Activated T-helper 2 cell treated with anti-CD3 and anti-CD28 coated beads, Interferon-gamma antibody, Interleukin-2, Interleukin-4, amounts not matched to agents 10 μg/mL and 5 μg/mL and 100 μg/mL, durations not matched to agents 14 hours and 24 hours and 36 hours (primary cell): ENCODE measurements at regions not wholly inside any gene's neighbourhood (a gene's known extent, or its start where the extent isn't known, plus 50 kb on each side); places are given as distances from the start of the nearest gene placed in this dataset.

ENCODE experiments used
- DNase-seq: peaks from one replicate; pipeline ENCODE4 v3.0.0; 2021; ENCODE audit warnings: low spot score
- H3K27ac Mint-ChIP-seq: one replicate; pipeline ENCODE4 v1.8.0; 2021; ENCODE audit warnings: mixed read lengths
- H3K27me3 Mint-ChIP-seq: one replicate; pipeline ENCODE4 v1.8.0; 2021; ENCODE audit warnings: low read depth, mixed read lengths
- H3K36me3 Mint-ChIP-seq: one replicate; pipeline ENCODE4 v1.8.0; 2021; ENCODE audit warnings: low read depth, mixed read lengths
- H3K4me1 Mint-ChIP-seq: one replicate; pipeline ENCODE4 v1.8.0; 2021; ENCODE audit warnings: low read depth, mixed read lengths
- H3K4me3 Mint-ChIP-seq: one replicate; pipeline ENCODE4 v1.8.0; 2021; ENCODE audit warnings: low read depth, mild to moderate bottlenecking, moderate library complexity, mixed read lengths
- H3K9me3 Mint-ChIP-seq: one replicate; pipeline ENCODE4 v1.8.0; 2021; ENCODE audit warnings: mixed read lengths
- intact Hi-C: fragments of 100-400 bp; cut with micrococcal nuclease; formaldehyde crosslinking; loops from one replicate; pipeline ENCODE4 v1.15.1; 2023

GRCh38 chr6:153729189-153729588, 309.9 kb upstream of the OPRM1 start:
- Mint-ChIP-seq H3K9me3 (no peaks in the 10 kb centered on the region), H3K27ac (no peak overlapping the region), H3K4me1 (no peaks in the 10 kb centered on the region), H3K27me3 (no peaks in the 10 kb centered on the region), H3K4me3 (no peak overlapping the region), H3K36me3 (no peaks in the 10 kb centered on the region)
- DNase-seq, result no peak
- intact Hi-C loops, result no loop called here

- no peak for DNase-seq
- Mint-ChIP-seq H3K4me3 (no peak overlapping the region), H3K36me3 (no peaks in the 10 kb centered on the region), H3K27ac (no peak overlapping the region), H3K9me3 (no peaks in the 10 kb centered on the region), H3K27me3 (no peaks in the 10 kb centered on the region), H3K4me1 (no peaks in the 10 kb centered on the region)
- intact Hi-C loops, result no loop called here
Measured at GRCh38 chr6:153727885-153728284, 311.2 kb upstream of the OPRM1 start.

GRCh38 chr6:153725456-153725855, 313.6 kb upstream of the OPRM1 start:
- H3K27me3 Mint-ChIP-seq, result no peaks in the 10 kb centered on the region
- no peak overlapping the region for H3K4me3 Mint-ChIP-seq
- no peak overlapping the region for H3K27ac Mint-ChIP-seq
- no peaks in the 10 kb centered on the region for H3K4me1 Mint-ChIP-seq
- no peaks in the 10 kb centered on the region for H3K36me3 Mint-ChIP-seq
- DNase-seq, result no peak
- H3K9me3 Mint-ChIP-seq, result peaks cover 3% of the 10 kb centered on the region
- intact Hi-C loops, result no loop called here

GRCh38 chr6:153720732-153721131, 318.3 kb upstream of the OPRM1 start:
- H3K36me3 Mint-ChIP-seq, result no peaks in the 10 kb centered on the region

GRCh38 chr6:153705429-153705828, 333.6 kb upstream of the OPRM1 start:
- Mint-ChIP-seq H3K36me3 (no peaks in the 10 kb centered on the region), H3K4me1 (no peaks in the 10 kb centered on the region), H3K27ac (no peak overlapping the region), H3K27me3 (no peaks in the 10 kb centered on the region), H3K4me3 (no peak overlapping the region), H3K9me3 (no peaks in the 10 kb centered on the region)
- no peak for DNase-seq
- intact Hi-C loops, result no loop called here

More at GRCh38 chr6:153720732-153721131, 318.3 kb upstream of the OPRM1 start:
- H3K4me1 Mint-ChIP-seq, result no peaks in the 10 kb centered on the region
- H3K4me3 Mint-ChIP-seq, result no peak overlapping the region
- intact Hi-C loops, result no loop called here
- peaks cover 3% of the 10 kb centered on the region for H3K9me3 Mint-ChIP-seq
- H3K27me3 Mint-ChIP-seq, result no peaks in the 10 kb centered on the region
- no peak overlapping the region for H3K27ac Mint-ChIP-seq
- no peak for DNase-seq

GRCh38 chr6:153702671-153703070, 336.4 kb upstream of the OPRM1 start:
- no peaks in the 10 kb centered on the region for H3K36me3 Mint-ChIP-seq
- DNase-seq, result no peak
- H3K4me1 Mint-ChIP-seq, result no peaks in the 10 kb centered on the region
- H3K27me3 Mint-ChIP-seq, result no peaks in the 10 kb centered on the region
- H3K4me3 Mint-ChIP-seq, result no peak overlapping the region
- H3K27ac Mint-ChIP-seq, result no peak overlapping the region
- H3K9me3 Mint-ChIP-seq, result no peaks in the 10 kb centered on the region
- intact Hi-C loops, result no loop called here

- H3K27me3 Mint-ChIP-seq, result no peaks in the 10 kb centered on the region
- intact Hi-C loops, result no loop called here
- H3K27ac Mint-ChIP-seq, result no peak overlapping the region
- H3K9me3 Mint-ChIP-seq, result no peaks in the 10 kb centered on the region
- DNase-seq, result no peak
- H3K4me1 Mint-ChIP-seq, result no peaks in the 10 kb centered on the region
- H3K36me3 Mint-ChIP-seq, result no peaks in the 10 kb centered on the region
- no peak overlapping the region for H3K4me3 Mint-ChIP-seq
Measured at GRCh38 chr6:153698637-153699036, 340.4 kb upstream of the OPRM1 start.

GRCh38 chr6:153698001-153698400, 341.0 kb upstream of the OPRM1 start:
- Mint-ChIP-seq H3K4me1 (no peaks in the 10 kb centered on the region), H3K27me3 (no peaks in the 10 kb centered on the region), H3K9me3 (no peaks in the 10 kb centered on the region), H3K27ac (no peak overlapping the region), H3K36me3 (no peaks in the 10 kb centered on the region), H3K4me3 (no peak overlapping the region)
- no peak for DNase-seq
- intact Hi-C loops, result no loop called here

- Mint-ChIP-seq H3K27me3 (no peaks in the 10 kb centered on the region), H3K27ac (no peak overlapping the region), H3K9me3 (no peaks in the 10 kb centered on the region), H3K4me3 (no peak overlapping the region), H3K4me1 (no peaks in the 10 kb centered on the region), H3K36me3 (no peaks in the 10 kb centered on the region)
- intact Hi-C loops, result no loop called here
- no peak for DNase-seq
Measured at GRCh38 chr6:153677522-153677921, 361.5 kb upstream of the OPRM1 start.

- Mint-ChIP-seq H3K9me3 (no peaks in the 10 kb centered on the region), H3K36me3 (no peaks in the 10 kb centered on the region), H3K4me3 (no peak overlapping the region), H3K27me3 (no peaks in the 10 kb centered on the region), H3K27ac (no peak overlapping the region), H3K4me1 (no peaks in the 10 kb centered on the region)
- no peak for DNase-seq
- intact Hi-C loops, result no loop called here
Measured at GRCh38 chr6:153673750-153674149, 365.3 kb upstream of the OPRM1 start.

- Mint-ChIP-seq H3K27me3 (no peaks in the 10 kb centered on the region), H3K27ac (no peak overlapping the region), H3K4me3 (no peak overlapping the region), H3K9me3 (no peaks in the 10 kb centered on the region), H3K36me3 (no peaks in the 10 kb centered on the region), H3K4me1 (no peaks in the 10 kb centered on the region)
- intact Hi-C loops, result no loop called here
- no peak for DNase-seq
Measured at GRCh38 chr6:153673225-153673624, 365.8 kb upstream of the OPRM1 start.

- DNase-seq, result no peak
Measured at GRCh38 chr6:153670403-153671026, 368.5 kb upstream of the OPRM1 start.

GRCh38 chr6:153668758-153669157, 370.3 kb upstream of the OPRM1 start:
- no peaks in the 10 kb centered on the region for H3K27me3 Mint-ChIP-seq
- intact Hi-C loops, result no loop called here
- H3K27ac Mint-ChIP-seq, result no peak overlapping the region
- H3K4me3 Mint-ChIP-seq, result no peak overlapping the region
- no peaks in the 10 kb centered on the region for H3K36me3 Mint-ChIP-seq
- DNase-seq, result no peak
- H3K9me3 Mint-ChIP-seq, result no peaks in the 10 kb centered on the region
- H3K4me1 Mint-ChIP-seq, result no peaks in the 10 kb centered on the region

More at GRCh38 chr6:153670403-153671026, 368.5 kb upstream of the OPRM1 start:
- H3K36me3 Mint-ChIP-seq, result no peaks in the 10 kb centered on the region
- no peaks in the 10 kb centered on the region for H3K27me3 Mint-ChIP-seq
- intact Hi-C loops, result no loop called here
- H3K27ac Mint-ChIP-seq, result no peak overlapping the region
- H3K4me3 Mint-ChIP-seq, result no peak overlapping the region
- no peaks in the 10 kb centered on the region for H3K4me1 Mint-ChIP-seq
- no peaks in the 10 kb centered on the region for H3K9me3 Mint-ChIP-seq

GRCh38 chr6:153662982-153663381, 376.1 kb upstream of the OPRM1 start:
- Mint-ChIP-seq H3K27me3 (no peaks in the 10 kb centered on the region), H3K36me3 (no peaks in the 10 kb centered on the region), H3K4me3 (no peak overlapping the region), H3K4me1 (no peaks in the 10 kb centered on the region), H3K27ac (no peak overlapping the region), H3K9me3 (no peaks in the 10 kb centered on the region)
- intact Hi-C loops, result no loop called here
- no peak for DNase-seq
